ENCODE measurements at regions not wholly inside any gene's neighbourhood (a gene's known extent, or its start where the extent isn't known, plus 50 kb on each side); places are given as distances from the start of the nearest gene placed in this dataset.

GRCh38 chr1:219354962-219355361, 181.3 kb downstream of the LYPLAL1 start:
- Histone ChIP-seq H3K9me3 (ENCODE audit: control insufficient read depth, insufficient read depth, low read depth, low read length) (no peaks in the 10 kb centered on the region), H3K36me3 (ENCODE audit: control insufficient read depth, insufficient read depth, low read length) (no peaks in the 10 kb centered on the region), H3K4me3 (replicated peaks in 1 of 4; ENCODE audit: control extremely low read depth in 1 of 4, insufficient read depth in 1 of 4, low read depth in 3 of 4, low read length in 4 of 4) (no peak overlapping the region), H3K27ac (ENCODE audit: insufficient read depth, low read length) (no peak overlapping the region), H2AFZ (ENCODE audit: low read length) (peak overlapping the region; percentile 12), H3K4me2 (ENCODE audit: extremely low read depth, insufficient read depth, low read length) (no peak overlapping the region), H3K79me2 (ENCODE audit: control insufficient read depth, insufficient read depth, low read length) (no peaks in the 10 kb centered on the region), H4K20me1 (ENCODE audit: control insufficient read depth, extremely low read depth, insufficient read depth, low read length) (no peaks in the 10 kb centered on the region), H3K4me1 (ENCODE audit: control insufficient read depth, extremely low read depth, insufficient read depth, low read length) (no peaks in the 10 kb centered on the region), H3K27me3 (ENCODE audit: control insufficient read depth, insufficient read depth, low read length) (no peaks in the 10 kb centered on the region), H3K9ac (ENCODE audit: insufficient read depth, low read length) (no peak overlapping the region)
- no peak for DNase-seq (ENCODE audit: low read depth in 2 of 2)
- TF ChIP-seq EZH2 (IDR thresholded peaks at IDR 0.05; ENCODE audit: low read length, missing control alignments) = no peak
- TF ChIP-seq CTCF (conservative IDR thresholded peaks at IDR 0.05 in 1 of 2, IDR thresholded peaks at IDR 0.05 in 1 of 2; ENCODE audit: low read depth in 1 of 2, low read length in 2 of 2) = no peak

GRCh38 chr1:219352961-219353651, 179.4 kb downstream of the LYPLAL1 start:
- H3K27ac ChIP-seq (ENCODE audit: insufficient read depth, low read length) = no peak overlapping the region
- no peak overlapping the region for H3K4me2 ChIP-seq (ENCODE audit: extremely low read depth, insufficient read depth, low read length)
- H3K4me1 ChIP-seq (ENCODE audit: control insufficient read depth, extremely low read depth, insufficient read depth, low read length) = peaks cover 1% of the 10 kb centered on the region
- no peak for TF ChIP-seq CTCF (conservative IDR thresholded peaks at IDR 0.05 in 1 of 2, IDR thresholded peaks at IDR 0.05 in 1 of 2; ENCODE audit: low read depth in 1 of 2, low read length in 2 of 2)
- no peak for TF ChIP-seq EZH2 (IDR thresholded peaks at IDR 0.05; ENCODE audit: low read length, missing control alignments)
- no peak overlapping the region for H3K9ac ChIP-seq (ENCODE audit: insufficient read depth, low read length)
- DNase-seq (ENCODE audit: low read depth in 2 of 2) = no peak
- H2AFZ ChIP-seq (ENCODE audit: low read length) = no peak overlapping the region
- no peaks in the 10 kb centered on the region for H3K9me3 ChIP-seq (ENCODE audit: control insufficient read depth, insufficient read depth, low read depth, low read length)
- no peaks in the 10 kb centered on the region for H3K36me3 ChIP-seq (ENCODE audit: control insufficient read depth, insufficient read depth, low read length)
- H3K79me2 ChIP-seq (ENCODE audit: control insufficient read depth, insufficient read depth, low read length) = no peaks in the 10 kb centered on the region
- H3K27me3 ChIP-seq (ENCODE audit: control insufficient read depth, insufficient read depth, low read length) = no peaks in the 10 kb centered on the region
- H3K4me3 ChIP-seq (replicated peaks in 1 of 4; ENCODE audit: control extremely low read depth in 1 of 4, insufficient read depth in 1 of 4, low read depth in 3 of 4, low read length in 4 of 4) = no peak overlapping the region
- no peaks in the 10 kb centered on the region for H4K20me1 ChIP-seq (ENCODE audit: control insufficient read depth, extremely low read depth, insufficient read depth, low read length)

GRCh38 chr1:219350172-219350931, 176.7 kb downstream of the LYPLAL1 start:
- TF ChIP-seq EZH2 (IDR thresholded peaks at IDR 0.05; ENCODE audit: low read length, missing control alignments) (no peak), CTCF (conservative IDR thresholded peaks at IDR 0.05 in 1 of 2, IDR thresholded peaks at IDR 0.05 in 1 of 2; ENCODE audit: low read depth in 1 of 2, low read length in 2 of 2) (no peak)
- H3K4me1 ChIP-seq (ENCODE audit: control insufficient read depth, extremely low read depth, insufficient read depth, low read length) = peaks cover 4% of the 10 kb centered on the region
- H3K27me3 ChIP-seq (ENCODE audit: control insufficient read depth, insufficient read depth, low read length) = no peaks in the 10 kb centered on the region
- H3K79me2 ChIP-seq (ENCODE audit: control insufficient read depth, insufficient read depth, low read length) = no peaks in the 10 kb centered on the region
- H3K4me2 ChIP-seq (ENCODE audit: extremely low read depth, insufficient read depth, low read length) = no peak overlapping the region
- H3K4me3 ChIP-seq (replicated peaks in 1 of 4; ENCODE audit: control extremely low read depth in 1 of 4, insufficient read depth in 1 of 4, low read depth in 3 of 4, low read length in 4 of 4) = no peak overlapping the region
- H3K9ac ChIP-seq (ENCODE audit: insufficient read depth, low read length) = no peak overlapping the region
- peak in 1 of 2 donors; percentile 54 for DNase-seq (ENCODE audit: low read depth in 2 of 2)
- no peak overlapping the region for H2AFZ ChIP-seq (ENCODE audit: low read length)
- H3K36me3 ChIP-seq (ENCODE audit: control insufficient read depth, insufficient read depth, low read length) = no peaks in the 10 kb centered on the region
- H3K27ac ChIP-seq (ENCODE audit: insufficient read depth, low read length) = no peak overlapping the region
- H4K20me1 ChIP-seq (ENCODE audit: control insufficient read depth, extremely low read depth, insufficient read depth, low read length) = no peaks in the 10 kb centered on the region
- no peaks in the 10 kb centered on the region for H3K9me3 ChIP-seq (ENCODE audit: control insufficient read depth, insufficient read depth, low read depth, low read length)
